C1 segment of cervical spinal cord (tissue), 14 donors: ENCODE measurements at regions not wholly inside any gene's neighbourhood (a gene's known extent, or its start where the extent isn't known, plus 50 kb on each side); places are given as distances from the start of the nearest gene placed in this dataset.
"Not testable (repeated sequence)": the region's sequence is repeated elsewhere in the genome, so short reads cannot be mapped to it uniquely, and the experiment has no call there.

Source experiments
- DNase-seq, 14 donors: peaks; one replicate each; lab custom pipeline; 2025; lab: John Stamatoyannopoulos, UW

DNA sequence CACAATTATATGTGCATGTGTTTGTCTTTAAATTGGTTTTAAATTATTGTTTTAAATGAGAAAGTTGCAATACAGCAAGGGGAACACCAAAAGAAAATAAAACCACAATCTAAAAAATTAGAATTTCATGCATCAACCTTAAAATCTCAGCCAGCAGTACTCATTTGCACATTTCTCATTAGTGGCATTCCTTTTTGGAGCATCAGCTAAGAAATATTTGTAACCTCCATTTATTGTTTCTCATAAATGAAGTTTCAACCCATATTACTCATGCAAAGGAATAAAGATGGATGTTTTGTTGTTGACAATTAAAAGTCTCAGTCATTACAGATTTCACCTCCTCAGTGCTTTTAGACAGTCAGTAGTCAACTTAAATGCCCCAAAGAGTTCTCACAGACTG is 160.1 kb downstream of the TBX15 start:
- no peak for DNase-seq

DNA sequence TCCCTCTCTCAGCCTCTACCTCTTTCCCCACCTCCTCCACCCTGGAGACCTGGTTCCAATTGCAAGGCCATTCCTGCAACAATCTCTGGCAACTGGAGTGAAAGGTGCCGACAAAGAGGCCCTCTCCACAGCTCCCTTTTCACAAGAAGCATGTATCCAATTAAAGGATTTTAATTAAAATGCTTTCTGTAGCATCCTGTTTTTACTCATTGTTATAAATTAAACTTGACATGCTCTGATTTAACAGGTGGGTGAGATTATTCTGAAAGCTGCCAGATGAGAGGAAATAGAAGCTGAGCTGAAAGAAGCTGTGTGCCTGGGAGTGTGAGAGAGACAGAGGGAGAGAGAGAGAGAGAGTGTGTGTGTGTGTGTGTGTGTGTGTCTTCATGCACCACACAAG is 160.5 kb downstream of the TBX15 start:
- DNase-seq: no peak

- no peak for DNase-seq
Observed at GRCh38 chr1:118827207-118827606, 160.9 kb downstream of the TBX15 start.

DNA sequence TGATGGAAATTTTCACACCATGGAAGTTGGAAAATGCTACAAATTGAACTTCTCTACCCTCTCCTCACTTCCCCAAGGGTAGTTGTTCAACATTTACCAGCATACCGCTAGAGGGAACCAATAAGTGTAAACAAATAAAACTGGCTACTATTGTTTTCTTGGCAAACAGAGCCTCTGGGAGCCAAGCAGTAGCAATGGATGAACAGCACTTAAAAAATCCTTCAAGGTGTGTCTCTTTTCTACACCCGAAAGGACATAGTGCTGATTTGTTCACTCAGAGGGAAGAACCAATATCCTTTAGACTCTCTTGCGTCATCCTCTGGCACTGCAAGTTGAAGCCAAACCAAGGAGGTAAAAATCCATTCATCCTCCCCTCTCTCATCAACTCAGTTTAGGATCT is 161.5 kb downstream of the TBX15 start:
- no peak for DNase-seq

- no peak for DNase-seq
Observed at GRCh38 chr1:118825619-118826018, 162.5 kb downstream of the TBX15 start.

- DNase-seq: no peak
Observed at GRCh38 chr1:118821801-118822200, 166.3 kb downstream of the TBX15 start.

DNA sequence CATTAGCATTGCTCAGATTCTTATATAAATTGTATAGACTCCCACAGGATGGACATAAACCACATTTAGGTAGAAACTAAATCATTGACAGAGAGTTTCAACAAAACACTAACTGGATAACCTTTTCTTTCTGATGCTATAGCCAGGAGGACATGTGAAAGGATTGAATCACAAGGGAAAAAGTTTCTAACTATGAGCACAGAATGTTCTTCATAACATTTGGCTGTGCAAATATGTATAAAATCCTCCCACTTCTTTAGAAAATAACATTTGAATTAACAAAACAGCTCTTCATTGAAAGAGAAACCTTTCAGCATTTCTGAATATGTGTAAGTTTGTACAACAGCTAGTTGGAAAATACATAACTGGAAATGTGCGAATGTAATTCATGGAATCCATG is 167.3 kb downstream of the TBX15 start:
- DNase-seq: no peak

DNA sequence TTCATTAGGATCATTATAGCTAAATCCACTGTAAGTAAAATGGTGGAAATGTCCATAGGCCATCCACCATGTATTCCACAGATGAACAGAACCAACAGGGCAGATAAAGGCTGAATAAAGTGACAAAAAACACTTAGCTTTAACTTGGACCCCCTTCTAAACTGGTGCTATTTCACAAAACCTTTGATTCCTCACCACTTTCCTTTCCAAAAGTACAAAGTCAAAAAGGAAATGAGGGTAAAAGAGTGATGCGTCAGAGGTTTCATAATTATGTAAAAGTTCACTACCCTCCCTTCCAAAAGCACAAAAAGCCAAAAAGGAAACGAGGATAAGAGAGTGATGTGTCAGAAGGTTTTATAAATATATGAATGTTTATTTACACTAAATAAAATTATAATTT is 172.2 kb downstream of the TBX15 start:
- no peak for DNase-seq

- DNase-seq: no peak
Observed at GRCh38 chr1:118812555-118812954, 175.6 kb downstream of the TBX15 start.

GRCh38 chr1:118811156-118811555 is 177.0 kb downstream of the TBX15 start:
- DNase-seq: no peak

DNA sequence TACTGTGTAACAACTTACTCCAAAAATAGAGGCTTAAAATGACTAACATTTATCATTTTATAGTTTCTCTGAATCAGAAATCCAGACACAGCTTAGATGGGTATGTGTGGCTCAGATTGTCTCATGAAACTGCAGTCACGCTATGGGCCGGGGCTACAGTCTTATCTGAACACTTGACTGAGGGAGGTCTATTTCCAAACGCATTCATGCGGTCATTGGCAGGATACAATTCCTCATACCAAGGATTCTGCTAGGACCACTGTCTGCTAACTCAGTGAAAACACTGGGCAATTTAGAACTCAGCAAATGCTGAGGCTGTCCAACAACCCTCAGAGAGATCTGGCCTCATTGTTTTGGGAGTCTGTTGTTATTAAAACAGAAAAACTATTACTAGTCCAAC is 178.6 kb downstream of the TBX15 start:
- DNase-seq: no peak

DNA sequence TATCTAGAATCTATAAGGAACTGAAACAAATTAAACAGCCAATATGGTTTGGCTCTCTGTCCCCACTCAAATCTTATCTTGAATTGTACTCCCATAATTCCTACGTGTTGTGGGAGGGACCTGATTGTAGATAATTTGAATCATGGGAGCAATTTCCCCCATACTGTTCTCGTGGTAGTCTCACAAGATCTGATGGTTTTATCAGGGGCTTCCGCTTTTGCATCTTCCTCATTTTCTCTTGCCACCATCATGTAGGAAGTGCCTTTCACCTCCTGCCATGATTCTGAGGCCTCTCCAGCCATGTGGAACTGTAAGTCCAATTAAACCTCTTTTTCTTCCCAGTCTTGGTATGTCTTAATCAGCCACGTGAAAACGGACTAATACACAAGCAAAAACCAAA is 185.0 kb downstream of the TBX15 start:
- not testable (repeated sequence) for DNase-seq

DNA sequence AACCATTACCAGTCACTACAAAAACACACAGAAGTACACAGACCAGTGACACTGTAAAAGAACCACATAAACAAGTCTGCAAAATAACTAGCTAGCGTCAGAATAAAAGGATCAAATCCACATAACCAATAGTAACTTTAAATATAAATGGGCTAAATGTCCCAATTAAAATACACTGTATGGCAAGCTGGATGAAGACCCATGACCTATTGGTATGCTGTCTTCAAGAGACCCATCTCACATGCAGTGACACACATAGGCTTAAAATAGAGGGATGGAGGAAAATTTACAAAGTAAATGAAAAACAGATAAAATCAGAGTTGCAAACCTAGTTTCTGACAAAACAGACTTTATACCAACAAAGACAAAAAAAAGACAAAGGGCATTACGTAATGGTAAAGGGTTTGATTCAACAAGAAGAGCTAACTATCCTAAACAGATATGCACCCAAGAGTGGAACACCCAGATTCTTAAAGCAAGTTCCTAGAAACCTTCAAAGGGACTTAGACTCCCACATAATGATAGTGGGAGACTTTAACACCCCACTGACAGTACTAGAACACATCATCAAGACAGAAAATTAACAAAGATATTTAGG is 196.9 kb downstream of the TBX15 start:
- no peak for DNase-seq

GRCh38 chr1:118788463-118788862 is 199.7 kb downstream of the TBX15 start:
- DNase-seq: no peak

- no peak for DNase-seq
Observed at GRCh38 chr1:118786454-118787155, 201.5 kb downstream of the TBX15 start.

DNA sequence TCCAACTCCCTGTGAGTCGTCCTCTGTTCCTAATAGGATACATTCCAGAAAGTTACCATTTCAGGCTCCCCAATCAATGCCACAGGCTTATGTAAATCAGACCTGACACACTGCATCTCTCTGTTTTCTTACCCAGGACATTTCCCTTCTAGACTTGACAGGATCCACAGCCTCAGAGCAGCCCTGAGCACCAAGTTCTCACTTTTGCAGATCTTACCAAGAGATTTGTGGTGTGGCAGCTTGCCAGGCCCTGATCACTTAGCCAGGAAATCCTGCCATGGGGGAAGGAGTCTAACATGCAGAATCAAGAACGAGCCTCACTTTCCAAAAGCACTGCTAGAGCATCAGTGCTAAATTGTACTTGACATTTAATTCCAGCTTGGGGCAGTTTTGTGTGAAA is 202.9 kb downstream of the TBX15 start:
- DNase-seq: no peak

DNA sequence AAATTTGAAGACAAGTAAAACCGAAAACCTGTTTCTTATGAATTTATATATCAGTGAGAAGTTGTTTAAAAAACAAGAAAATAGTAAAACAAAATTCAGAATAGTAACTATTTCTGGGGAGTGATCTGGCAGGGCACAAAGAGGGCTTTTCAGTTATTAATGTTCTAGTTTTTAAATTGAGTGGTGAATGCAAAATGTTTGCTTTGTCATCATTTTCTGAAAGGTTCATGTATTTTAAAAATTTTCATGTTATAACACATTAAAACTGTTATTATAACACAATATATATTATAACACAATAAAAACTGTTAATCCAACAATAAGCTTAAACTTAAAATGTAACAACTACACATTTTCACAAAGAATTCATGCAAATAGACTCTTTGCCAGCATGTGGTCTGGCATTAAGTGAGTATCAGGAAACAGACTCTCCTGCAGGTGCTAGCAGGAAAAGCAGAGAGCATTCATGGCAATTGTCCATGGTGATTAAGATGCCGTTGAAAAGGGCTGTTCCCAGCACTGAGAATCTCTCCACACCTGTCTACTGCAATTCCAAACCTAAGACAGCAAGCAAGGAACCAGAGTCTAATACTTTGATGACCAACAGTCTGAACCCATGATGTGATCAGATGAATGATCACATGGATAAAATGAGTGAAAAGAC is 204.9 kb downstream of the TBX15 start:
- DNase-seq: no peak

GRCh38 chr1:118773656-118774055 is 214.5 kb downstream of the TBX15 start:
- DNase-seq: no peak

DNA sequence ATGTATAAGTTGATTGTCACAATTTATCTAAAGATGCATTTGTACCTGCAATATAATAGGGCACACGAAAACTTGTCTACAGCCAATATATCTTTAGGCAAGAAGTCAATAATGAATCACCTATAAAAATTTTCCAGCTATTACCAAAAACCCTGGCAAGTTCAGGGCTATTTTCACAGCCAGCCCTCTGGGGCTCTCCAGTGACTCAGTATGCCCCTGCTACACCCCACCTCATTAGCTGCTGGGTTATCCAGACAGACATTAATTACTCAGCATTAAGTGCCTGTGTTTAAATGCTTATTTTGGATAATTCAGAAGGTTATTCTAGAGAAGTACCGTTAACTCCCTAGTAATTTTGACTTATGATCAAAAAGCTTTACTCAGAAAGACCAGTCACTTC is 220.2 kb downstream of the TBX15 start:
- DNase-seq: no peak

DNA sequence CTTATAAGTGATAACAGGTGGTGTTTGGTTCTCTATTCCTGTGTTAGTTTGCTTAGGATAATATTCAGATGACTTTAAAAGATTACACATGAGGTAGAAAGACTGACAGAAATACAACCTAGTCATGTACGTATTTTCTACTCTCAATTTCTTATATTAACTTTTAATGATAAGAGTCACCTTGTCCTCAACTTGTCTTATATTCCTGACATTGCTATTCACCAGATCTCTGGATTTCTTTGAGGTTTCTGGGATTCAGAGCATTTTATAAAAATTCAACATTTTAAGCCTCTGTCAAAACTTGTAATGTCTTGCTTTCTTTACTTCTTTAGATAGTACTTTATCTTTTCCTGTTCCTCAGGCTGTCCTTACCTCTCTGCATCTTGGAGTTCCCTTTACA is 234.2 kb downstream of the TBX15 start:
- DNase-seq: no peak

- DNase-seq: no peak
Observed at GRCh38 chr1:118751166-118751565, 237.0 kb downstream of the TBX15 start.

DNA sequence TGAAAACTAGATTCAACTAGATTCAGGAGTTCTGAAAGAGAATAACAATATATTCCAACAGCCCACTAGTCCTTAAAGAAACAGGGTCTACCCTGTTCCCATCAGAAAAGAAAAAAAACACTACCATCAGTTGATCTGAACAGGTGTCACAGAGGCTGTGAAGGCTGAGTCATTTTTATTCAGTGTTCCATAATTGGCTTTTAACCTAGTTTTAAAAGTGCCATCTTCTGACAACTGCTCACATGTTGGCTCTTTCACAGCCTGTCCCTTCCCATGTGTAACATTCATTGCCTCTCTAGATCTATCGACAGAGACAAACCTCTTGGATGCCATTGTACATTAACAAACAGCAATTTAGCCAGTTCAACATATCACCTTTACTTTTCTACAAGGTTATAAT is 243.7 kb downstream of the TBX15 start:
- DNase-seq: no peak

- no peak for DNase-seq
Observed at GRCh38 chr1:118739501-118739900, 248.6 kb downstream of the TBX15 start.
